Esophagus squamous epithelium (tissue), 5 donors: ENCODE measurements at regions not wholly inside any gene's neighbourhood (a gene's known extent, or its start where the extent isn't known, plus 50 kb on each side); places are given as distances from the start of the nearest gene placed in this dataset.

Experiments
- DNase-seq: peaks from one replicate; lab custom pipeline; 2025; lab: John Stamatoyannopoulos, UW
- H3K27ac ChIP-seq, 4 donors: fragments of 200-600 bp; sonication (generic); one replicate each; pipeline ENCODE4 v1.5.1; 2016 to 2019; ENCODE audit warnings: mild to moderate bottlenecking in 1 of 4
- H3K27me3 ChIP-seq, 4 donors: fragments of 200-600 bp; sonication (generic); 1 replicate in 3 of 4; 2 replicates in 1 of 4; pipeline versions ENCODE4 v1.5.1 to v1.6.0; 2017 to 2021; ENCODE audit warnings: antibody characterized with exemption in 1 of 4
- H3K36me3 ChIP-seq, 3 donors: fragments of 200-600 bp; sonication (generic); one replicate each; pipeline ENCODE4 v1.5.1; 2016 to 2019
- H3K4me1 ChIP-seq, 3 donors: fragments of 200-600 bp; sonication (generic); one replicate each; pipeline ENCODE4 v1.5.1; 2017 to 2019
- H3K4me3 ChIP-seq, 4 donors: fragments of 200-600 bp; sonication (generic); 1 replicate in 3 of 4; 2 replicates in 1 of 4; pipeline ENCODE4 v1.5.1; 2016 to 2019; ENCODE audit warnings: mild to moderate bottlenecking in 2 of 4, moderate library complexity in 1 of 4
- H3K9me3 ChIP-seq, 3 donors: fragments of 200-600 bp; sonication (generic); one replicate each; pipeline ENCODE4 v1.5.1; 2016 to 2019
- POLR2A ChIP-seq, 4 donors: fragments of 450-650 bp; IDR thresholded peaks; one replicate each; pipeline ENCODE4 v1.6.1; 2017; ENCODE audit warnings: antibody characterized with exemption in 4 of 4, mild to moderate bottlenecking in 4 of 4, moderate library complexity in 3 of 4
- WGBS, 2 donors: methylation state at CpG; one replicate each; pipeline ENCODE4 v1.1.5; 2018; 5-methylcytosine and 5-hydroxymethylcytosine counted together
- intact Hi-C: fragments of 100-400 bp; cut with DNase I; formaldehyde crosslinking; loops from one replicate; pipeline ENCODE4 v1.15.0; 2022
- TF ChIP-seq, protein P1 (sequence below), 6 experiments: fragments of 450-650 bp in 4 of 6; fragments of 200-600 bp in 2 of 6; sonication (generic) in 2 of 6; IDR thresholded peaks; one replicate each; pipeline ENCODE4 v1.5.1; 2016 to 2019; ENCODE audit warnings: antibody characterized with exemption in 6 of 6, mild to moderate bottlenecking in 4 of 6, moderate library complexity in 4 of 6
- donor health status: DM: yes; HTN: yes; CAD: no.

DNA sequence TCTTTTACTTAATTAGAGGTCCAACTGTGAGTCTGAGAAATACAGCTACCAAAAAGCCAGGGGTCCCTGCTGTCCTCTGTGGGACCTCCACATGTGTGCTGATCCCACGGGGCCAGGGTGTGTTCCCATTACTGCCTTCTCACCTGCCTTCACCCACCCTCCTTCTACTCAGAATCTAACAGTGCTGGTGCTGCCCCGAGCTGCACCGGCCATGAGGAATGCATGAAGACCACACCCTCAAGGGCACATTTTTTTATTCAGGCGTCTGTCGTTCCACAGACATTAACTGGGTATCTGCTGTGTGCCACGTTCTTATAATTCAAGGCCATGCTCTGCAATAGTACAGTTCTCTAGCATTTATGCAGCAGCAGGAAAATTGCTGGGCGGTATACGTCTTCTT lies 188.5 kb upstream of the PFKP start:
- WGBS, 2 donors: 48 to 57% methylated on average over 8 of the region's 8 CpGs
- no peak for TF ChIP-seq POLR2A (IDR thresholded peaks at IDR 0.05)
- TF ChIP-seq, protein P1, sequence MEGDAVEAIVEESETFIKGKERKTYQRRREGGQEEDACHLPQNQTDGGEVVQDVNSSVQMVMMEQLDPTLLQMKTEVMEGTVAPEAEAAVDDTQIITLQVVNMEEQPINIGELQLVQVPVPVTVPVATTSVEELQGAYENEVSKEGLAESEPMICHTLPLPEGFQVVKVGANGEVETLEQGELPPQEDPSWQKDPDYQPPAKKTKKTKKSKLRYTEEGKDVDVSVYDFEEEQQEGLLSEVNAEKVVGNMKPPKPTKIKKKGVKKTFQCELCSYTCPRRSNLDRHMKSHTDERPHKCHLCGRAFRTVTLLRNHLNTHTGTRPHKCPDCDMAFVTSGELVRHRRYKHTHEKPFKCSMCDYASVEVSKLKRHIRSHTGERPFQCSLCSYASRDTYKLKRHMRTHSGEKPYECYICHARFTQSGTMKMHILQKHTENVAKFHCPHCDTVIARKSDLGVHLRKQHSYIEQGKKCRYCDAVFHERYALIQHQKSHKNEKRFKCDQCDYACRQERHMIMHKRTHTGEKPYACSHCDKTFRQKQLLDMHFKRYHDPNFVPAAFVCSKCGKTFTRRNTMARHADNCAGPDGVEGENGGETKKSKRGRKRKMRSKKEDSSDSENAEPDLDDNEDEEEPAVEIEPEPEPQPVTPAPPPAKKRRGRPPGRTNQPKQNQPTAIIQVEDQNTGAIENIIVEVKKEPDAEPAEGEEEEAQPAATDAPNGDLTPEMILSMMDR (IDR thresholded peaks at IDR 0.05): no peak
- Histone ChIP-seq H3K4me1 (no peaks in the 10 kb centered on the region), H3K27ac (no peak overlapping the region), H3K9me3 (no peaks in the 10 kb centered on the region), H3K4me3 (no peak overlapping the region), H3K27me3 (peaks cover 0 to 15% (median 0%) of the 10 kb centered on the region in 4 donors), H3K36me3 (no peaks in the 10 kb centered on the region)
- intact Hi-C loops: no loop called here
- no peak for DNase-seq

DNA sequence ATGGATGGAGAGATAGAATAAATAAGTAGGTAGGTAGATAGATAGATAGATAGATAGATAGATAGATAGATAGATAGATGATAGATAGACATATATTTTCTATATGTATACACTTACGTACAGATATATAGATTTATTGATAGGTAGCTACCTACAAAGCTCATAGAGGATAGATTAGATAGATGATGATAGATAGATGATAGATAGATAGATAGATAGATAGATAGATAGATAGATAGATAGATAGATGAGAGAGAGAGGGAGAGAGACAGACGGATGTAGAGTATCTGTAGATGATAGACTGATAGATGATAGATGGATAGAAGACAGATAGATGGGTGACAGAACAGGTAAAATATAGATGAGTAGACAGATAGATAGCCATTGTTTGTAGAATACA lies 191.3 kb upstream of the PFKP start:
- DNase-seq: no peak
- Histone ChIP-seq H3K9me3 (no peaks in the 10 kb centered on the region), H3K4me1 (no peaks in the 10 kb centered on the region), H3K36me3 (no peaks in the 10 kb centered on the region), H3K27ac (no peak overlapping the region), H3K27me3 (peaks cover 0 to 24% (median 0%) of the 10 kb centered on the region in 4 donors), H3K4me3 (no peak overlapping the region)
- intact Hi-C loops: no loop called here
- no peak for TF ChIP-seq POLR2A (IDR thresholded peaks at IDR 0.05)
- TF ChIP-seq, protein P1 (IDR thresholded peaks at IDR 0.05): no peak
- WGBS, 2 donors: 69 to 70% methylated on average over 2 of the region's 2 CpGs

- WGBS, 2 donors: 51 to 60% methylated on average over 5 to 6 of the region's 6 CpGs
- no peak for TF ChIP-seq POLR2A (IDR thresholded peaks at IDR 0.05)
- TF ChIP-seq, protein P1 (IDR thresholded peaks at IDR 0.05): no peak
- H3K4me1 ChIP-seq: no peaks in the 10 kb centered on the region
- H3K9me3 ChIP-seq: no peaks in the 10 kb centered on the region
- no peaks in the 10 kb centered on the region for H3K36me3 ChIP-seq
- H3K27ac ChIP-seq: no peak overlapping the region
- no peak for DNase-seq
- H3K4me3 ChIP-seq: no peak overlapping the region
- intact Hi-C loops: no loop called here
- H3K27me3 ChIP-seq: peaks cover 0 to 26% (median 0%) of the 10 kb centered on the region in 4 donors
Observed at GRCh38 chr10:2874963-2875362, 192.4 kb upstream of the PFKP start.

DNA sequence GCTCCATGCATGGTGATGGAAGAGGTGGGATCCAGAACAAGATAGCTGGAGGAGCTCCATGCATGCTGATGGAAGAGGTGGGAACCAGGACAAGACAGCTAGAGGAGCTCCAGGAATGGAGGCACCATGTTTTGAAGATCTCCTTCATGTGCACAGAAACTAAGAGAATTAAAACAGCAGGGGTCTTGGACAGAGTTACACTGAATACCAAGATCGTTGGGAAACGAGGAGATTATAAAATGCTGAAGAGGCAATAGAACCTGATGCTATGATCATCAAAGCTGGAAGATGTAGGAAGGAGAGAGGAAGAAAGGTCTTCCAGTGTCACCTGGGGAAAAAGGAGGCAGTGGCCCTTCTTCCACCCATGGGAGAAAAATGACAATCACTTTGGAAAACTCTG lies 193.6 kb upstream of the PFKP start:
- H3K4me1 ChIP-seq: no peaks in the 10 kb centered on the region
- intact Hi-C loops: no loop called here
- H3K27me3 ChIP-seq: peaks cover 0 to 20% (median 0%) of the 10 kb centered on the region in 4 donors
- H3K4me3 ChIP-seq: no peak overlapping the region
- no peak for TF ChIP-seq POLR2A (IDR thresholded peaks at IDR 0.05)
- TF ChIP-seq, protein P1 (IDR thresholded peaks at IDR 0.05): no peak
- 77 to 91% methylated on average over 2 of the region's 2 CpGs for WGBS, 2 donors
- H3K9me3 ChIP-seq: no peaks in the 10 kb centered on the region
- DNase-seq: no peak
- H3K27ac ChIP-seq: no peak overlapping the region
- H3K36me3 ChIP-seq: no peaks in the 10 kb centered on the region

- H3K9me3 ChIP-seq: no peaks in the 10 kb centered on the region
- peaks cover 0 to 20% (median 0%) of the 10 kb centered on the region in 4 donors for H3K27me3 ChIP-seq
- intact Hi-C loops: no loop called here
- no peak overlapping the region for H3K27ac ChIP-seq
- no peaks in the 10 kb centered on the region for H3K36me3 ChIP-seq
- TF ChIP-seq, protein P1 (IDR thresholded peaks at IDR 0.05): no peak
- TF ChIP-seq POLR2A (IDR thresholded peaks at IDR 0.05): no peak
- H3K4me3 ChIP-seq: no peak overlapping the region
- no peaks in the 10 kb centered on the region for H3K4me1 ChIP-seq
- WGBS, 2 donors: 52 to 64% methylated on average over 2 of the region's 2 CpGs
- no peak for DNase-seq
Observed at GRCh38 chr10:2871673-2872219, 195.6 kb upstream of the PFKP start.
